GM23248 (cell line): ENCODE measurements at regions not wholly inside any gene's neighbourhood (a gene's known extent, or its start where the extent isn't known, plus 50 kb on each side); places are given as distances from the start of the nearest gene placed in this dataset.

ENCODE experiments used
- EZH2 ChIP-seq: fragments of 200-600 bp; sonication (generic); IDR thresholded peaks from 2 replicates; pipeline ENCODE4 v1.6.1; 2018; ENCODE audit warnings: antibody characterized with exemption, mild to moderate bottlenecking; ENCODE audit not compliant: insufficient read depth, poor library complexity, severe bottlenecking
- EZH2phosphoT487 ChIP-seq: fragments of 200-600 bp; sonication (generic); IDR thresholded peaks from 2 replicates; pipeline ENCODE4 v1.6.1; 2018; ENCODE audit warnings: antibody characterized with exemption, moderate library complexity, mild to moderate bottlenecking, low read depth; ENCODE audit not compliant: insufficient read depth

- TF ChIP-seq EZH2 (no peak), EZH2phosphoT487 (no peak)
These were observed 85.6 kb upstream of the NEO1 start for GRCh38 chr15:72966641-72967040.
